GM18858 (cell line): ENCODE measurements at regions not wholly inside any gene's neighbourhood (a gene's known extent, or its start where the extent isn't known, plus 50 kb on each side); places are given as distances from the start of the nearest gene placed in this dataset.

Source experiments
- ATAC-seq: cut with Tn5 transposase; IDR thresholded peaks from one replicate; pipeline ENCODE4 v1.9.1; 2021; ENCODE audit not compliant: unreplicated experiment

DNA sequence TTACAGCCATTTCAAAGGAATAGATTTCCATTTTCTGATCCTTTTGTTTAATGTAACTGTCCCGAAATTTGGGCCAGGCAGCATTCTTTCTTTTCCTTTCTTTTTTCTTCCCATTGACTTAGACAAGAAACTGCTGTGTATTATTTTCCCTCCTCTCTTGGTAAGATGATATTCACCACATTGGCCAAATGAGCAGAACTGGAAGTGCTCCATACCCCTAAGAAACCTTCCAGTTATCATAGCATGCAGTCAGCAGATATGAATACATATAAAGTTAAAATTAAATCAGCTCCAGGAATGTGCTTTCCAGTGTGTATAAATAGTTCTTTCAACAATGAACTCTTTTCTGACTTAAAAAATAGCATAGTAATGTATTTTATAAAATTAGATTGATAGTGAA is 168.5 kb upstream of the GAS1 start:
- ATAC-seq = no peak

DNA sequence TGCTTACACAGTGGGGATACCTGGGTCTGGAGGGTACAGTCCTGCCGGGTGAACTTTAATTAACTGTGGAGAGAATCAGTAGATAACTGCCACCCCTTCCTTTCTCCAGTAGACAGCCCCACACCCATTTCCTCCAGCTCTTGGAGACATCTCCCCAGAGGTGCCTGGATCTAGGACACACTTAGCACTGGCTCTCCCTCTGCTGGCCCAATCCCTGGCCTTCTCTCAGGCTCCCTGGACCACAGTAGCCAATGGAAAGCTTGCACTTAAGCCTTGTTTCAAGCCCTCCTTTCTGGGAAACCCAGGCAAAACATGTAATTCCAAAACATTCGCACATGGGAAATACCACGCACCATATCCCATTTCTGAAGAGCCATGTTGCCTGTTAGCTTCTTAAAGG is 169.2 kb upstream of the GAS1 start:
- no peak for ATAC-seq

DNA sequence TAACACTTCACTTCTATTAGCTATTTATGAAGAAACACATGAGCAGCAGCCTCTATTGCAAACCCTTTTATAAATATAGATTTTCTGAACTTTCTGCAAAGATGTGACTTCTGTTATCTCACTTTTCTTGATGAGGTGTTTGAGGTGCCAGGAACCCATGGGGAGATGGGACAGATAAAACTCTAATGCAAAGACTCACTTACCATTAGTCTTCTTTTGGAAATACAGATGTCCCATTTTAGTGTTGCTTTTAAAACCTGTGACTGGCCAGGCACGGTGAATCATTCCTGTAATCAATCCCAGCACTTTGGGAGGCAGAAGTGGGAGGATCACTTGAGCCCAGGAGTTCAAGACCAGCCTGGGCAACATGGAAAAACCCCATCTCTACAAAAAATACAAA is 171.3 kb upstream of the GAS1 start:
- ATAC-seq = no peak

DNA sequence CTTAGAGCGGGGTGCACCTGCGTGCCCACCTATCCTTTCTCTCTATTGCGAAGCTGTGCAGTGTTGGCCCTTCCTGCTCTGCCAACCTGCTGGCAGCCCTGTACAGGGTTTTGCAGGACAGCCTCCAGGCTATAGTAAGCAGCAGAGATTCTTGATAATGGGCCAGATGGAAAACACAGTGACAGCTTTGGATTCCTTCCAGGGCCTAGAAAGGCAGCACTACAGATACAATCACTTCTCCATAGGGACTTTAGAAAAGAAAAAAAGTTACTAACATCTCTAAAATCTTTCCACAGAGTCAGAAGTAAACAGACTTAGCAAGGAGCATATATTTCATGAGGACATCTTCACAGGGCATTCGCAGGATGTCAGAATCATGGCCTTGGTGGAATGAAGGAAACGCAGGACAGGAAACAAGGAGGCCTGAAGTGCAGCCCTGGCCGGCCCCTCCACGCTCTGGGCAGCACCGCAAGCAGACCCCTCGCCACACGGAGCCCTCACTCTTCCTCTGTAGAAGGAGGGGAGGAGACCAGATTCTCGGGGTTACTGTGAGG is 172.1 kb upstream of the GAS1 start:
- no peak for ATAC-seq

DNA sequence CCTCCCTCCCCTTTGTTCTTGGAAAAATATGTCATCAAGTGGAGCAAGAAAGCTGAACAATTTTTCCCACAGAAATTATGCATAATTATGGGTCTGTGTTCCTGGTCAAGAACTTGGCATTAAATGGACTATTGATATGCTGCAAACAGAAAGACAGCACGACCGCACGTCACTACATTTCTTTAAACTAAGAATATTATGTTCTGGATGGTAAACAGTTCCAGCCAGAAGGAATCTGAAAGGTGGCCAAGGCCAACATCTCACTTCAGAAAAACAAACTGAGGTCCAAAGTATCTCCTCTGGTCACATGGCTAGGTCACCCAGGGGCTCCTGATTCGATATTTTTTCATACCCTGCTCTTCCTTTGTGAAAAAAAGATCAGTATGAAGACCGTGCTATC is 173.3 kb upstream of the GAS1 start:
- ATAC-seq = no peak

DNA sequence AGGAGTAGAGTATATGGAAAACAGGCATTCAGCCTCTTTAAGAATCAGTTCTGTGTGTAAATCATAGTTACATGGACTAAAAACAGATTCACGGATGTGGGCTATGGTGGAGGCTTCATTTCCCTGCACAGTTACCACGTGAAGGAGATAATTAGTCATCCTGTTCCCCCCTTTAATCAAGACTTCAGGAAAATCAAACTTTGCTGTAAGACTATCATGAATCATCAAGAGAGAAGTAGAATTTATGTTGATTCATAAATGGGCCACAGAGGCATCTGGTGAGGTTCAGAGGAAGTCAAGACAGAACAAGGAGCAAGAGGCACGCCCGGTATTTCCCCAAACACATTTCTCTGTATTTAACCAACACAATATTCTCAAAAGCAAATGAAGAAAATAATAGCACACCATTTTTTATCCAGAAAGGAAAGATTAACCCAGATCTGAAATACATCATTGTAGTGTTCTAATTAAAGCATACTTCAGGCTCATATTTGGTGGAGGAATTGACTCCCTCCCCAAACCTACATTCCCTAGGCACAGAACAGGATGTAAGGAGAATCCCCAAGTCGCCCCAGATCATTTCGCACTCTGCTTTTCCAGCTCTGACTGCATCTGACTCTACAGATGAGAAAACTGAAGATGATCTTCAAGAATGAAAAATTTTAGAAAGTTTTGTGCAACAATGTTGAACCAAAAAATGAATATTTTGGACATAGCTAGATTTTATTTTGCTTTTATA is 175.8 kb upstream of the GAS1 start:
- ATAC-seq = no peak

DNA sequence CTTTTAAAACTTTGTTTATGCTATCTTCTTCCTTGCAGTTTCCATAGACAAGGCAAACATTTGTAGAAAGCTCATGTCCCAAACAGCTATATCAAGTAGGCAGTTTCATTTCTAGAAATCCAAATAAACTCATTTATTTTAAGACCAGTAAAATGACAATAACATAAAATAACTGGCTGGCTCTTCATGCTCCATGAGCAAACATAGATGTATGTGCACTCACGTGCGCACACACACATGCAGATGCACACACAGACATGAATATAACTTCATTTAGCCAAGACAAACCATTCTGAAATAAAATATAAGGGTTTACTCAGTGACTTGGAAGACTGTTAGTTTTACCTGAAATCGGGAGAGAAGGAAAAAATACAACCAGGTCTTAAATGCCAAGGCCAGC is 176.5 kb upstream of the GAS1 start:
- ATAC-seq = no peak

DNA sequence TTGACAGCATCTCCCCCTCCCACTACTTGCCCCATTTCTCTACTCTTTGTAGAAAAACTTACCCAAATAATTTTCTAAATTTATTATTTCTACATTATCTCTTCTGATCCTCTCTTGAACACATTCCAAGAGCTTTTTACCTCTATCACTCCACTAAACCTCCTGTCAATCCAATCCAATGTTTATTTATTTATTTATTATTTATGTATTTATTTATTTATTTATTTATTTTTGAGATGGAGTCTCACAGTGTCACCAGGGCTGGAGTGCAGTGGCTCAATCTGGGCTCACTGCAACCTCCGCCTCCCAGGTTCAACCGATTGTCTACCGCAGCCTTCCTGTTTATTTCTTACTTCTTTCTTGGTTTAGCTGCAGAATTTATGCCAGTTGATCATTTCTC is 178.5 kb upstream of the GAS1 start:
- ATAC-seq = no peak

DNA sequence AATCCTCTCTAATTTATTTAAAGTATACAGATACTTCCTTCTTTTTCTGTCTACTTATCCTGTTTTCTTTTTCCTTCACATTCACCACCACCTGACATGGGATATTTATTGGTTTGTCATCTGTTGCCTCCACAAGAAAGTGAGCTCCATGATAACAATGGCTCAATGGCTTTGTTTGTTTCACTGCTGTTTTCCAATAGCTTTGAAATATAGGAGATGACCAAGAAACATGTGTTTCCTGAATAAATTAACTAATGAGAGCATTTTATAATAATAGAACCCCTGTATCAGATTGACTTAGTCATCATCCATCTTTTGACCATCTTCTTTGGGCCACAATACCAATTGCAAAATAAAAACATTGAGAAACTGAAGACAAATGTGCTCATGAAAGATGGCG is 180.2 kb upstream of the GAS1 start:
- ATAC-seq = no peak

DNA sequence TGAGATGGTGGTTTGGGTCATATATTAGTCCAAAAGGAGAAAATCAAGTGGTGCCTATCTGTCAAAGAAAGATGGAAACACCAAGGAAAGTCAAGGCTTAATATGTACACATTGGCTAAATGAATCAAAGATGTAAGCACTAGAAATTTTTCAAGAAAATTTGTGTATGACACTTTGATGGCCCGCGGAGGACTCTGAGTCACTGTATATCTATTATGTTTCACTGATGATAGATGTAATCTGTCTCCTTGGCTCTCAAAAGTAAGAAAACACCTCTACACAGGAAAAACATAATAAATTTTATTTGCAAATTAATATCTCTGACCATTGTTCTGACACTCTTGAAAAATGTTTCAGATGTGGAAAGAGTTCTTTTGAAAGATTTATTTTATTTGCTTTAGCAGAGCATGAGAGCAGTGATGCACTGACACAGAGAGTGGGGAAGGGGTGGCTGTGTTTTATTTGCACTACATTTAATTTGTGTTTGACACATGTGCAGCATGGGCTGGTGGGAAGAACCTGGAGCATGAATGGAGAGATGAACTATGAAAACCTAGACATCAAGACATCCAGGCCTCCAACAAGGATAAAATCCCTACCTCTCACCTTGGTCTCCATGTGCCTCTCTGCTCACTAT is 180.8 kb upstream of the GAS1 start:
- no peak for ATAC-seq

DNA sequence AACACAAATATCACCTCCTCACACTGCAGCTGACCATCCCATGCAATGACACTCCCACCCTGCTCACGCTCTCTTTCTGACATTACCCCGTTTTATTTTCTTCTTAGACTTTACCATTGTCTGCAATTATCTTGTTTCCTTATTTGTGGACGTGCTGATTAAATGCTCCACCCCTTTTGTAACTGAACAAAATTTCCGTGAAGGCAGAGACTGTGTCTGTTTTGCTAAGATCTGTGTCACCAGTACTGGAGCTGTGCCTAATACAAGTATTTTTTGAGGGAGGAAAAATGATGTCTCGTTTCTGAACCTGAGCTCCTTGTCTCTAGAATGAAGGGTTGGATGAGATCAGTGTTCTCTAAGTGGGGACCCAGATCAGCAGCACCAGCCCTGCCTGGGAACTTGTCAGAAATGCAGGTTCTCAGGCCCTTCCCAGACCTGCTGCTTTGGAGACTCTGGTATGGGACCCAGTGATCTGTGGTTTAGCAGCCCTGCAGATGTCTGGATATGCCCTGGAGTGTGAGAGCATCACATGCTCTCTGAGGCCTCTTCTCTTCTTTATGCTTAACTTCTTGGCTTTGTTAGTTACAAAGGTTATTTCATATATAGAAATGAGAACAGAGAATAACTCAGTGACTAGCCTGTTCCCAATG is 181.7 kb upstream of the GAS1 start:
- ATAC-seq = no peak

DNA sequence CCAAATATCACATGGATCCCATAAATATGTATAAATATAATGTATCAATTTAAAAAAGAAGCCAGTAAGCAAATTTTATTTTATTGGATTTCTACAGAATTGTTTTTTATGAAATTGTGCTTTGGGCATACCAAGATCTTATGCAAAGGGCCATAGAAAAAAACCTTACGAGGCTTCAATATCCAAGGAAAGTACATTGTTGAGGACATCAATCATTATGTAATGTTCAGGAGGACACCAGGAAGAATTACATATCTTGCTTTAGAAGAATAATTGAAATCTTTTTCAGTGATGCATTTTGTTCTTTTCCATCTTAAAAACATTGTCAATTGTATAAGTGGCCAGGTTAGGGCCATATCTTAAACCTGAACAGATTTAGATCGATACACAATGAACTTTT is 187.8 kb upstream of the GAS1 start:
- ATAC-seq = no peak

DNA sequence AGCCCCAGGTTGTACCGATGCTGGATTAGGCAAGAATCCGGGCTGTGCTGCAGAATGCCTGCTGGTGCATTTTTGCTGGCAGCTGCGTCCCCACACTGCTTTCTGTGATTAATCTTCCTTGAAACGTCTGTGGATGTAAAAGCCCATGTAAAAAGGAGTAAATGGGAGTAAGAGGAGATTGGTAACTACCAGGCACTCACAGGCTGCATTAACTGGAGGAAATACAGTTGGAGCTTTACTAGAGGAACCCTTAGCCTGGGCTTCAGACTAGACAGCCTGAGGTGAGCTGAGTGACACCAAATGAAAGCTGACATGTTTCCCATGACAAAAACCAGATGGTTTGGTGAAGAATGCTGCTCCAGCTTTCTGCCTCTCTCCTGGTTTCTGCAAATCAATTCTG is 190.4 kb upstream of the GAS1 start:
- ATAC-seq = no peak

DNA sequence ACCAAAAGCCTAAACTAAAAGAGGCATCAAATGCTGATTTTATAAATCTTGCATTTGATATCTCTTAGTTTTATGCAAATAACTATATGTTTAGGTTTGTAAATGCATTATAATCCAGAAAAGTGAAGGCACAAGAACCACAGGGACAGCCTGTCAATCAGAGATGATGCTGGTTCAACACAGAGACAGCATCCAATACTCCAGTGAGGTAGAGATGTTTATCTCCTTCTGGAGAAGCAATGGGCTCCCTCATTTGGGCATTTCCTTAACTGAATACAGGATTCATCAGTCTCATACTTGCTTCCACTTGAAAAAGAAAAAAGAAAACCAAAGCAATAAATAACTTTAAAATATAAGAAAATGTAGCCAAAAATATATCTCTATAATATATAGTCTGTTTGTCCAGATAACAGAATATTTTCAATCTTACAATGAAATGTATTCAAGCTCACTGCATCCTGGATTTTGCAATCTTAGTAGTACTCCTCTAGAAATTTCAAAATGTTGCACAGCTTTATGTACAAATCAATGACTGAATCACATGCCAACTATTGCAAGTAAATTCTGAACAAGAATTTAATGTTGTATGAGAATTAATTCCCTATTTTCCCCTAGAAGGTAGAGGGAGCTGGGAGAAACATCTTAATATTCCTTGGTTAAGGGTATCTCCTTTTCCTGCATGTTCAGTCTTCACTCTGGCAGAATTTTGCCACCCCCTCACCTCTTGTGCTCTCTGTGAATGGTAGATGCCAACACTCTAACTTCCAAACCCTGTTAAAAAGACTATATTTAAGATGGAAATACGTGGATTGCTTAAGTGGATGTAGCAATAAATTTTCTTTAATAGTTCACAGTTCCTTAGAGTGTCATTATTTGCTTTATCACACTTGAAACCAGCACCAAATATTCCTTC is 191.1 kb upstream of the GAS1 start:
- ATAC-seq = no peak

DNA sequence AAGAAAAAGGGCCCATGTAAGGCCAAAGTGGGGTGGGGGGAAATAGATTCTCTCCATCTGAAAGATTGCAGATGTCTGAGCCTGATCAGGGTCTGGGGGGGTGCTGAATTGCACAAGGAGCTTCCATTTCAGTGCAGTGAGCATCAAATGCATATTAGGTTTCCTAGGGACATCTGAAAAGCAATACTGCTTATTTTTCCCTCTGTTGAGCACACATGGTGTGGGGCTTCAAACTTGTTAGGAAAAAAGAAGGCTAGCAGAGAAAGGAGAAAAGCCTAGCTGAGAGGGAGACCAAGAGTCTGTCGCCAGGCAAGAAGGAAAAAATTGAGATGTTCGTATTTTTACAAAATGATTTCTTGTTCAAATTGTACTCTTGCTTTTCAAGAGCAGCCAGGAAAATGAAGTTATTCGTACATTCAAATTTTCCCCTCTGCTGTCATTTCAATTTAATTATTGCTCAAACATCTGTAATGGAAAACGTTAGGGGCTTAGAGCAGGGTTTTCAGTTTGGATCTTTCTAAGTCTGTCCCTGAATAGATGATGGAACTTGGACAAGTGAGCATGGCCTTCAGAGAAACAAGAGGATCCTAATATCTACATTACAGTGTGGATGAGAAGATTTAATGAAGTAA is 191.9 kb upstream of the GAS1 start:
- no peak for ATAC-seq

DNA sequence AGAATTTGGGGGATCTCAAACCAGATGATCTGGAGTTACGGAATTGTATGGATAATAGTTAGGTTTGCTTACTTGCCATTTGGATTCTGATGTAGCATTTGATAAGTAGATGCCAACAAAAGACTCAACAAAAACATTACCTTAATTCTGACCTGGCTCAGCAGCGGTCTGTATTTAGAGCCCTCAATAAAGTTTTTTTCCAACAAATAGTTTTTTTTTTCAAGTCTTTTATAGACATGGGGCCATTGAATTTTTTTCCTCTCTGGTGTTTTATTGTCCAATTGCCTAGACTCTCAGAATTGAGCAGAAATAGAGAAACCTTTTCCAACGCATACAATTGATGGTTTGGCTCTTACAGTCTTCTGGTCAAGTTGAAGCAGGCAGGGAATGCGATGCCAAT is 192.8 kb upstream of the GAS1 start:
- ATAC-seq = no peak

DNA sequence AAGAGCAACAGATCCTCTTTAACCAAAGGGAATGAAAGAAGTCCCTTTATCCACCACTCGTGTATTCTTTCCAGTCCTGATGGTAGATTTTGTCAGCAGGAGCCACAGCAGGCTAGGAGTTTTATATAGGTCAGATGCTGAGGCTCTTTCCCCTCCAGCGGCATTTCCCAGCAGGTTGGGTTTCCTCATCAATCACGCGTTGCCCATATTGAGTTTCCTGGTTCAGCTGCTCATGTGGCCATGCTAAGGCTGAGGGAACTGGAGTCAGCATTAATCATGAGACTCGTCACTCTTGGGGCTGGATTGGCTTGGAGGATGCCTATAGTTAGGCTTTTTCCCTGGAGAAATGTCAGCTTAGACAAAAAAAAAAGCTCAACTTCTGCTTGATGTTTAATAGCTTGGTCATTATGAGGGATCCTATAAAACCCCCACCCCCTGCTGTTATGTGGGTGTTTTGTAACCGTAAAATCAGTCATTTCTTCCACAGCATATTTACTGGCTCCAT is 193.4 kb upstream of the GAS1 start:
- no peak for ATAC-seq

DNA sequence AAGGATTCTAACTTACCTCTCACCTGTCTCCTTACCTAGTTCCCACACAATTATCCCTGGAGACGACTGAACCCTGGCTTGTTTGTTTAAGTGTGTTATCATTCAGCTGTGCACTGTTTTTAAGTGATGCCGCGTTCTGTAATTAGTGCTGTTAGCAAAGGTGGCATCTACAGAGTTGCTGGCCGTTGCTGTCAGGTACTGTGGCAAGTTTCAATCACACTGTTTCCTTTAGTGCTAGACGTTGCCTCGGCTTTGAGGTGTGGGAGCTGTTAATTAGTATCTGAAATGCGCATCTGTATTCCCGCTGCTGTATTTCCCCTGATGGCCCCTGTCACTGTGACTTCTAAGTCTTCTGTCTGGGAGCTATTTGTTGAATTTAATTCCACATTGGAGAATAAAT is 193.8 kb upstream of the GAS1 start:
- no peak for ATAC-seq

DNA sequence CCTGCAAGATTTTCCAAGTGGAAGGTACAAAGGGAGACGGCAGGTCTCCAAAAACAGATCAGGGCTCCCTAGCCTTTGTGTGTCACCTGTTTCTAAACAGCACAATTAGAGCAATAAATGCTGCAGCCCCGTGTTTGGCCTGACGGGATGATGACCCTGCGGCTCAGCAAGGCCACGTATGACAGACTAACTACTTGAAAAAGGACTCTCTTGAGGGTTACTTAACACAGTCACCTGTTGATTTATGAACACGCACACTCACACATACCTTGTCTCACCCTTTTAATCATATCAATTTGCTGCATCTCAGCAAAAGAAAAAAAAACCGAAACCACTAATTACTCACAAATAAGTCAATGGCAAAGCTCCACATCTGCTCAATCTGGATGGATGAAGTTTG is 199.6 kb upstream of the GAS1 start:
- ATAC-seq = no peak

DNA sequence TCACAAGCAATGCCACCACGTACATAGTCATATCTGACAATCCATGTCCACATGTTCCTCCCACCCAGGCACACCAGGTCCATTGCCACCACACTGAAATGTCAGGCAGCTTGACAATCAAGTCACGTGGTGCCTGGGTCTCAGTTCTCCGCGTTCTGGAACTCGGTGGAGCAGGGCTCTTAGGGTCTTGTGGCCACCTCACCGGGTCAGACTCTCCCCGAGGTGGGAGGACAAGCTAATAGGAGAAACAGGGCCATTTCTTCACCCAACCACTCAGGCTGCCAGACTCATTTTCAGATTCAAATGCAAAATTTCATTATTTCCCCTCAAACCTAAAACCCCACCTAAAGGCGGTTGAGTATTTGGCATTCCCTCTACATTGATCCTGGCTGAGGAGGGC is 200.5 kb upstream of the GAS1 start:
- no peak for ATAC-seq
